Fibroblast of the aortic adventitia (primary cell): ENCODE measurements at regions not wholly inside any gene's neighbourhood (a gene's known extent, or its start where the extent isn't known, plus 50 kb on each side); places are given as distances from the start of the nearest gene placed in this dataset.
"Not testable (repeated sequence)": the region's sequence is repeated elsewhere in the genome, so short reads cannot be mapped to it uniquely, and the experiment has no call there.

Experiments used
- DNase-seq: peaks from one replicate; pipeline ENCODE4 v3.0.0-alpha.2; 2010; ENCODE audit warnings: low read depth
- H3K4me3 ChIP-seq: 2 replicates; pipeline ENCODE4 v1.5.1; 2011; ENCODE audit warnings: low read depth, mild to moderate bottlenecking, control low read depth, low read length, moderate library complexity
- TF ChIP-seq, protein P1 (sequence below): IDR thresholded peaks from 2 replicates; pipeline ENCODE4 v1.5.1; 2011; ENCODE audit warnings: mild to moderate bottlenecking, low read length, control low read depth, inconsistent platforms; ENCODE audit not compliant: insufficient read depth

GRCh38 chr6:15152700-15153099 is 93.2 kb upstream of the JARID2 start:
- H3K4me3 ChIP-seq: no peak overlapping the region
- TF ChIP-seq, protein P1, sequence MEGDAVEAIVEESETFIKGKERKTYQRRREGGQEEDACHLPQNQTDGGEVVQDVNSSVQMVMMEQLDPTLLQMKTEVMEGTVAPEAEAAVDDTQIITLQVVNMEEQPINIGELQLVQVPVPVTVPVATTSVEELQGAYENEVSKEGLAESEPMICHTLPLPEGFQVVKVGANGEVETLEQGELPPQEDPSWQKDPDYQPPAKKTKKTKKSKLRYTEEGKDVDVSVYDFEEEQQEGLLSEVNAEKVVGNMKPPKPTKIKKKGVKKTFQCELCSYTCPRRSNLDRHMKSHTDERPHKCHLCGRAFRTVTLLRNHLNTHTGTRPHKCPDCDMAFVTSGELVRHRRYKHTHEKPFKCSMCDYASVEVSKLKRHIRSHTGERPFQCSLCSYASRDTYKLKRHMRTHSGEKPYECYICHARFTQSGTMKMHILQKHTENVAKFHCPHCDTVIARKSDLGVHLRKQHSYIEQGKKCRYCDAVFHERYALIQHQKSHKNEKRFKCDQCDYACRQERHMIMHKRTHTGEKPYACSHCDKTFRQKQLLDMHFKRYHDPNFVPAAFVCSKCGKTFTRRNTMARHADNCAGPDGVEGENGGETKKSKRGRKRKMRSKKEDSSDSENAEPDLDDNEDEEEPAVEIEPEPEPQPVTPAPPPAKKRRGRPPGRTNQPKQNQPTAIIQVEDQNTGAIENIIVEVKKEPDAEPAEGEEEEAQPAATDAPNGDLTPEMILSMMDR: no peak
- no peak for DNase-seq

DNA sequence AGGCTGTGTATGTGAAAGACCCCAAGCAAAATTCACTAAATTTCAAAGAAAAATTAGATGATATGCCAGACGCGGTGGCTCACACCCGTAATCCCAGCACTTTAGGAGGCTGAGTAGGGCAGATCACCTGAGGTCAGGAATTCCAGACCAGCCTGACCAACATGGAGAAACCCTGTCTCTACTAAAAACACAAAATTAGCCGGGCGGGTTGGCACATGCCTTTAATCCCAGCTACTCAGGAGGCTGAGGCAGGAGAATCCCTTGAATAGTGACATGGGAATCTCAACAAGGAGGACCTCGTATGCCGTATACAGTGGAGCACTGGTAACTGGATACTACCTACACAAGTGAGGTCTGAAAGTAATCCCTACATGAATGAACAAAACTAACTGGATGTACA is 92.7 kb upstream of the JARID2 start:
- H3K4me3 ChIP-seq: no peak overlapping the region
- no peak for DNase-seq
- TF ChIP-seq, protein P1: no peak

- DNase-seq: no peak
- no peak overlapping the region for H3K4me3 ChIP-seq
- TF ChIP-seq, protein P1: no peak
Measured at GRCh38 chr6:15157479-15157878, 88.4 kb upstream of the JARID2 start.

GRCh38 chr6:15158821-15159619 is 86.8 kb upstream of the JARID2 start:
- H3K4me3 ChIP-seq: no peak overlapping the region
- TF ChIP-seq, protein P1: no peak
- no peak for DNase-seq

GRCh38 chr6:15160812-15161211 is 85.1 kb upstream of the JARID2 start:
- TF ChIP-seq, protein P1: no peak
- peak; percentile 5 for DNase-seq
- H3K4me3 ChIP-seq: no peak overlapping the region

DNA sequence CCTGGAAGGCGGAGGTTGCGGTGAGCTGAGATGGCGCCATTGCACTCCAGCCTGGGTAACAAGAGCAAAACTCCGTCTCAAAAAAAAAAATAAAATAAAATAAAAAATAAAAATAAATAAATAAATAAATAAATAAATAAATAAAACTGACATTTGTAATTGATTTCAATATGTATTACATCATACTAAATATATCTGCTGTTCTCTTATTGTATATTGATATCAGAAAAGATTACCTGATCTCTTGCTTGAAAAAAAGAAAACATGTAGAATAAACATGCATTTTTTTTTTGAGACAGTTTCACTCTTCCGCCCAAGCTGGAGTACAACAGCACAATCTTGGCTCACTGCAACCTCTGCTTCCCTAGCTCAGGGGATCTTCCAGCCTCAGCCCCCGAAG is 81.0 kb upstream of the JARID2 start:
- not testable (repeated sequence) for DNase-seq, H3K4me3 ChIP-seq

DNA sequence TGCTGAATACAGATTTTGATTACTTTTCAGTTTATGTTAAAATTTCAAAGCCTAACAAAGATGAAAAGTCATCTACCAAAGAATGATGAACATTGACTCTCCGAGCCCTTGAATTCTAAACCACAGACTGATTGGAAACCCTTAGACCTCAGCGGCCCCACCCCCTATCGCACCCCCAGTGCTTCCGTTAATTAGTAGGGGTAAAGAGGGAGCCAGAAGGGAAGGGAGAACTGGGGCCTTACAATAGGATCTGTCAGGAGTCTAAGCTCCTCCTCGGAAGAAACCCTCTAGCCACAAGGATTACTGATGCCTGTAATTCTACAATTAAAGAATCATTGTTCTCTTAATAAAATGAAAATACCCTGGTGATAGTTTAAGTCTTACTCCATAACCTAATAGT is 79.7 kb upstream of the JARID2 start:
- no peak for DNase-seq
- no peak overlapping the region for H3K4me3 ChIP-seq
- TF ChIP-seq, protein P1: no peak
